ENCODE measurements at regions not wholly inside any gene's neighbourhood (a gene's known extent, or its start where the extent isn't known, plus 50 kb on each side); places are given as distances from the start of the nearest gene placed in this dataset.

DNA sequence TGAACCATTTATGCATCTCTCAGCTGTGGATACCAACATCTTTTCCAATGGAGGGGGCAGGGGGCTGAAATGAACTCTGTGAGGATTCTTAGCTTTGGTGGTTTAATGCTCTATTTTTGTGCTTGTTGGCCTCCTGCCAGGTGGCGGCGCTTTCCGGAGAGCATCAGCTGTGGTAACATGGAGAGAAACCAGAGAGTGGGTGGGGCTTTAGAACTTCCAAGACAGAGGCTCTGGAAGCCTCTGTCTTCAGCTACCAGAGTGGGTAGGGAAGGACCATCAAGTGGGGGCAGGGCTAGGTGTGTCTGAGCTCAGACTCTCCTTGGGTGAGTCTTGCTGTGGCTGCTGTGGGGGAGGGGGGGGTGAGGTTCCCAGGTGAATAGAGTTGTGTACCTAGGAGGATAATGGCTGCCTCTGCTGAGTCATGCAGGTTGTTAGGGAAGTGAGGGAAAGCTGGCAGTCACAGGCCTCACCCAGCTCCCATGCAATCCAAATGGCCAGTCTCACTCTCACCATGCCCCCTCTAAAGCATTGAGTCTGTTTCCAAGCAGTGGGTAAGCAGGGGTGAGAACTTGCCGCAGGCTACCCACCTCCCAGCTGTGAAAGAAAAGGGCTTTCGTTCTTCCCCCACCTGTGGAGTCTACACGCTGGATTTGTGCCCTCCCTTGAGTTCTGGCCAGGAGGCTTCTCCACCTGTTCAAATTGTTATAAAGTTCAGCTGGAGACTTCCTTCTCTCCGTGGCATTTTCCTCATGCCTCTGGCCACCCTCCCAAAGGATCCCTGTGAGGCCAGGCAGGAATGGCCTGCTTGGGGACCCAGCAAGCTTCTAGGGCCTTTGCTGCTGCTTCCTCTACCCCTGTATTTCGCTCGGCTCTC lies 527.0 kb downstream of the NEBL start:
- DNase-seq (ENCODE audit: insufficient read length, low spot score) (no peak), FAIRE-seq (no peak)
- TF ChIP-seq, protein P1, sequence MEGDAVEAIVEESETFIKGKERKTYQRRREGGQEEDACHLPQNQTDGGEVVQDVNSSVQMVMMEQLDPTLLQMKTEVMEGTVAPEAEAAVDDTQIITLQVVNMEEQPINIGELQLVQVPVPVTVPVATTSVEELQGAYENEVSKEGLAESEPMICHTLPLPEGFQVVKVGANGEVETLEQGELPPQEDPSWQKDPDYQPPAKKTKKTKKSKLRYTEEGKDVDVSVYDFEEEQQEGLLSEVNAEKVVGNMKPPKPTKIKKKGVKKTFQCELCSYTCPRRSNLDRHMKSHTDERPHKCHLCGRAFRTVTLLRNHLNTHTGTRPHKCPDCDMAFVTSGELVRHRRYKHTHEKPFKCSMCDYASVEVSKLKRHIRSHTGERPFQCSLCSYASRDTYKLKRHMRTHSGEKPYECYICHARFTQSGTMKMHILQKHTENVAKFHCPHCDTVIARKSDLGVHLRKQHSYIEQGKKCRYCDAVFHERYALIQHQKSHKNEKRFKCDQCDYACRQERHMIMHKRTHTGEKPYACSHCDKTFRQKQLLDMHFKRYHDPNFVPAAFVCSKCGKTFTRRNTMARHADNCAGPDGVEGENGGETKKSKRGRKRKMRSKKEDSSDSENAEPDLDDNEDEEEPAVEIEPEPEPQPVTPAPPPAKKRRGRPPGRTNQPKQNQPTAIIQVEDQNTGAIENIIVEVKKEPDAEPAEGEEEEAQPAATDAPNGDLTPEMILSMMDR (IDR thresholded peaks at IDR 0.05; ENCODE audit: insufficient read depth, missing control alignments), result no peak

- FAIRE-seq (no peak), DNase-seq (ENCODE audit: insufficient read length, low spot score) (no peak)
- TF ChIP-seq, protein P1 (IDR thresholded peaks at IDR 0.05; ENCODE audit: insufficient read depth, missing control alignments), result no peak
Measured at GRCh38 chr10:20363684-20364083, 533.4 kb downstream of the NEBL start.

GRCh38 chr10:20355915-20356314 lies 539.7 kb downstream of the PLXDC2 start:
- no peak for FAIRE-seq
- DNase-seq (ENCODE audit: insufficient read length, low spot score), result no peak
- TF ChIP-seq, protein P1 (IDR thresholded peaks at IDR 0.05; ENCODE audit: insufficient read depth, missing control alignments), result no peak

DNA sequence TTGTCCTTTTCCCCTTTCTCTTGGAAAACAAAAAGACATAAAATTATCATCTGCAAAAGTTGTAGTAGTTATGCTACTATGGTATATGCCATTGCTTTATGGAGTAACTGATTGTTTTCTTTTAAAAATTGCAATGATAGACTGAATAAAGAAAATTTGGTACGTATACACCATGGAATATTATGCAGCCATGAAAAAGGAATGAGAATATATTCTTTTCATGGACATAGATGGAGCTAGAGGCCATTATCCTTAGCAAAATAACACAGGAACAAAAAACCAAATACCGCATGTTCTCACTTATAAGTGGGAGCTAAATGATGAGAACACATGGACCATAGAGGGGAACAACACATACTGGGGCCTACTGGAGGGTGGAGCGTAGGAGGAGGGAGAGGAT lies 538.8 kb downstream of the PLXDC2 start:
- no peak for FAIRE-seq
- no peak for DNase-seq (ENCODE audit: insufficient read length, low spot score)
- TF ChIP-seq, protein P1 (IDR thresholded peaks at IDR 0.05; ENCODE audit: insufficient read depth, missing control alignments), result no peak

DNA sequence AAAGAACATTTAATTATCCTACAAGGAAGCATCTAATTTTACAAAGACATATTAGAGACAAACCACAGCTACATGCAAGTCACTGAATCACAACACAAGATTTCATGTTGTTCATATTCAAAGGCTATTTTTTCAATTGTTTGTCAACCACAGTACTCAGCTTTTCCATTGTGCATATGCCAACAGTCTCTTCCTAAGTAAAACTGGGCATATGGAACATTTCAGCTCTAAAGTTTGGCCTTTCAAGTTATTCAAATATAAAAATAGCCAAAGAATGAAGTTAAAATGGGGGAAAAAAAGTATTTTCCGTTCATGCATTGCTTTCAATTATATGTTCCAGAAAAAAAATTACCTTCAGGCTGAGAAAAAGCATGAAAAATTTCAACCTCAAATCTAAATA lies 537.9 kb downstream of the PLXDC2 start:
- FAIRE-seq (no peak), DNase-seq (ENCODE audit: insufficient read length, low spot score) (no peak)
- TF ChIP-seq, protein P1 (IDR thresholded peaks at IDR 0.05; ENCODE audit: insufficient read depth, missing control alignments), result no peak

GRCh38 chr10:20350509-20350908 lies 534.3 kb downstream of the PLXDC2 start:
- FAIRE-seq (no peak), DNase-seq (ENCODE audit: insufficient read length, low spot score) (no peak)
- TF ChIP-seq, protein P1 (IDR thresholded peaks at IDR 0.05; ENCODE audit: insufficient read depth, missing control alignments), result no peak

DNA sequence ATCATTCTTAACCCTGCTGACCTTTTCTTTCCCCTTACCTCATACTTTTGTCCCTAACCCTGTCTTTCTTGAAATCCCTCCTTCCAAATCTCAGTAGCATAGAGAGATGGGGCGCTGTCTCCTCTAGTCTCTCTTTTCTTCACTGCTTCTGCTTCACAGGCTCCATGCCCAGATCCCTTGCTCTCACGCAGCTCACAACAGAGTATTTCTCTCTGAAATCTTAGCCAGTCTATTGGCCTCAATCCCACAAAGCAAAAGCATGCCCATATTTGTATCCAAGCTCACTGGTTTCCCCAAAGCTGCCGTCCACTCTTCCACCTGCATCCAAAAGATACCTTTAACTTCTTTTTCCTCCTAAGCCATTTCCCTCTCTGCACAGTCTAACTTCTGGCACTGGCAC lies 526.8 kb downstream of the PLXDC2 start:
- DNase-seq (ENCODE audit: insufficient read length, low spot score), result no peak
- FAIRE-seq, result no peak
- TF ChIP-seq, protein P1 (IDR thresholded peaks at IDR 0.05; ENCODE audit: insufficient read depth, missing control alignments), result no peak

Data from D721Med (cell line).